DOHH2 (cell line): ENCODE measurements at regions not wholly inside any gene's neighbourhood (a gene's known extent, or its start where the extent isn't known, plus 50 kb on each side); places are given as distances from the start of the nearest gene placed in this dataset.
"Not testable (repeated sequence)": the region's sequence is repeated elsewhere in the genome, so short reads cannot be mapped to it uniquely, and the experiment has no call there.

Experiments used
- H3F3A ChIP-seq: fragments of 200-600 bp; sonication (generic), shearing (Covaris generic); 2 replicates; pipeline ENCODE4 v1.6.0; 2016; ENCODE audit warnings: antibody characterized with exemption, mild to moderate bottlenecking; ENCODE audit not compliant: control insufficient read depth, insufficient read depth
- H3K27ac ChIP-seq: fragments of 200-600 bp; sonication (generic); 2 replicates; pipeline ENCODE4 v1.5.1; 2014; ENCODE audit warnings: low read depth, mild to moderate bottlenecking, low read length, moderate library complexity
- H3K27me3 ChIP-seq: fragments of 200-600 bp; sonication (generic); 2 replicates; pipeline ENCODE4 v1.6.1; 2014; ENCODE audit warnings: mild to moderate bottlenecking, low read length, mixed read lengths; ENCODE audit not compliant: control insufficient read depth
- H3K36me3 ChIP-seq: fragments of 200-600 bp; sonication (generic); 2 replicates; pipeline ENCODE4 v1.6.1; 2014; ENCODE audit warnings: mild to moderate bottlenecking, low read length, moderate library complexity, mixed read lengths; ENCODE audit not compliant: control insufficient read depth
- H3K4me1 ChIP-seq: fragments of 200-600 bp; sonication (generic); 2 replicates; pipeline ENCODE4 v1.6.1; 2014; ENCODE audit warnings: mild to moderate bottlenecking, low read length, mixed read lengths; ENCODE audit not compliant: control insufficient read depth
- H3K4me2 ChIP-seq: fragments of 200-600 bp; sonication (generic); 2 replicates; pipeline ENCODE4 v1.6.0; 2014; ENCODE audit warnings: mild to moderate bottlenecking, low read length, moderate library complexity
- H3K4me3 ChIP-seq: fragments of 200-600 bp; sonication (generic); 2 replicates; pipeline ENCODE4 v1.5.1; 2014; ENCODE audit warnings: mild to moderate bottlenecking, low read length, mixed read lengths
- H3K79me2 ChIP-seq: fragments of 200-600 bp; sonication (generic); 2 replicates; pipeline ENCODE4 v1.6.1; 2014; ENCODE audit warnings: mild to moderate bottlenecking, low read length, mixed read lengths; ENCODE audit not compliant: control insufficient read depth
- H3K9me2 ChIP-seq: fragments of 200-600 bp; sonication (generic); replicated peaks from 2 replicates; pipeline ENCODE4 v1.6.1; 2014; ENCODE audit warnings: mild to moderate bottlenecking, low read length, mixed read lengths; ENCODE audit not compliant: control insufficient read depth
- H3K9me3 ChIP-seq: fragments of 200-600 bp; sonication (generic); 2 replicates; pipeline ENCODE4 v1.6.1; 2014; ENCODE audit warnings: antibody characterized with exemption, low read length, mixed read lengths; ENCODE audit not compliant: control insufficient read depth, insufficient read depth
- H4K20me1 ChIP-seq: fragments of 200-600 bp; sonication (generic); 2 replicates; pipeline ENCODE4 v1.6.0; 2014; ENCODE audit warnings: low read depth, mild to moderate bottlenecking, antibody characterized with exemption, low read length, moderate library complexity; ENCODE audit not compliant: control insufficient read depth, insufficient read depth
- EZH2phosphoT487 ChIP-seq: fragments of 200-600 bp; sonication (generic); IDR thresholded peaks from 2 replicates; pipeline ENCODE4 v1.6.1; 2017; ENCODE audit warnings: borderline replicate concordance, mild to moderate bottlenecking, antibody characterized with exemption, low read length, moderate library complexity, mixed read lengths
- TF ChIP-seq, protein P1 (sequence below): fragments of 200-600 bp; sonication (generic); IDR thresholded peaks from one replicate; pipeline ENCODE4 v1.5.1; 2014; ENCODE audit warnings: antibody characterized with exemption, mild to moderate bottlenecking, low read depth, low read length; ENCODE audit not compliant: poor library complexity, severe bottlenecking

DNA sequence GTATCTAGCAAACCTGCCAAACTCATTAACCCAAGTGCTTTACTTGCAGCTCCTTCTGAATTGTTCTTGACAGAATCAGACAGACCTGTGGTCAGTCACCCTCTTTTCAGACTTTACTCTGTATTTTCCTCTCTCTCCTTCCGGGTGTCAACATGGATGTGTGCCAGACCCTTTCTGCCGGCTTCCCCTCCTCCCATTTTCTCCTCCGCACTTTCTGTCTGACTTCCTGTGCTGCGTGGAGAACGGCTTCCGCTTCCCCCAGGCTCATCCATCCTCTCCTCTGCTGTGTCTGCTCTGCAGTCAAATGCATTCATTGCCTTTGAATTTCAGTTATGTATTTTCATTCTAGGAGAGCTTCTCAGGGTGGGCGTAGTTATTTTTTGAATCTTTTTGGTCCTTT lies 53.3 kb upstream of the LRPAP1 start:
- not testable (repeated sequence) for H3K79me2 ChIP-seq, H3K4me3 ChIP-seq, H3K36me3 ChIP-seq, H3K27me3 ChIP-seq, H3K9me3 ChIP-seq, H3K27ac ChIP-seq, H4K20me1 ChIP-seq, H3K9me2 ChIP-seq, H3K4me2 ChIP-seq, H3K4me1 ChIP-seq, H3F3A ChIP-seq

DNA sequence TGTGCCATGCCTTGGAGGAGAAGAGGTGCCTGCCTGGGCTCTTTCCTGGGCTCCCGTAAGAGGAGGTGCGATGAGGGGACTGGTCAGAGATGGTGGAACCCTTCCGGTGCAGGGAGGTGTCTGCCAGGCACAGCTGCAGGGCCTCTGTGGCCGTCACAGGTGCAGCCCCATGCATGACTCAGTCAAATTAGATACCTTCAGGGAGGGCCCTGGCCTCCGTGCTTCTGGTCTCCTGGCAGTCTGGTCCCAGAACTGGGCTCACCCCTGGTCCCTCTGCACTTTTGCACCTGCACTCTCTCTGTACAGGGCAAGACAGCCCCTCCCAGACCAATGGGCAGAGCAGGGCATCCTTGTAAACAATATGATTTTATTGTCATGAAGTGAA lies 49.9 kb upstream of the LRPAP1 start:
- H3K79me2 ChIP-seq = no peaks in the 10 kb centered on the region
- TF ChIP-seq, protein P1, sequence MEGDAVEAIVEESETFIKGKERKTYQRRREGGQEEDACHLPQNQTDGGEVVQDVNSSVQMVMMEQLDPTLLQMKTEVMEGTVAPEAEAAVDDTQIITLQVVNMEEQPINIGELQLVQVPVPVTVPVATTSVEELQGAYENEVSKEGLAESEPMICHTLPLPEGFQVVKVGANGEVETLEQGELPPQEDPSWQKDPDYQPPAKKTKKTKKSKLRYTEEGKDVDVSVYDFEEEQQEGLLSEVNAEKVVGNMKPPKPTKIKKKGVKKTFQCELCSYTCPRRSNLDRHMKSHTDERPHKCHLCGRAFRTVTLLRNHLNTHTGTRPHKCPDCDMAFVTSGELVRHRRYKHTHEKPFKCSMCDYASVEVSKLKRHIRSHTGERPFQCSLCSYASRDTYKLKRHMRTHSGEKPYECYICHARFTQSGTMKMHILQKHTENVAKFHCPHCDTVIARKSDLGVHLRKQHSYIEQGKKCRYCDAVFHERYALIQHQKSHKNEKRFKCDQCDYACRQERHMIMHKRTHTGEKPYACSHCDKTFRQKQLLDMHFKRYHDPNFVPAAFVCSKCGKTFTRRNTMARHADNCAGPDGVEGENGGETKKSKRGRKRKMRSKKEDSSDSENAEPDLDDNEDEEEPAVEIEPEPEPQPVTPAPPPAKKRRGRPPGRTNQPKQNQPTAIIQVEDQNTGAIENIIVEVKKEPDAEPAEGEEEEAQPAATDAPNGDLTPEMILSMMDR = no peak
- TF ChIP-seq EZH2phosphoT487 = no peak
- no peak overlapping the region for H3K4me3 ChIP-seq

More for the DNA sequence above, 49.9 kb upstream of the LRPAP1 start:
- Histone ChIP-seq H3K27ac (no peak overlapping the region), H3K9me2 (no peaks in the 10 kb centered on the region), H4K20me1 (no peaks in the 10 kb centered on the region), H3K27me3 (no peaks in the 10 kb centered on the region), H3F3A (no peaks in the 10 kb centered on the region), H3K36me3 (no peaks in the 10 kb centered on the region), H3K4me2 (no peak overlapping the region), H3K4me1 (no peaks in the 10 kb centered on the region), H3K9me3 (no peaks in the 10 kb centered on the region)
